Activated naive CD4-positive, alpha-beta T cell treated with anti-CD3 and anti-CD28 coated beads, Interleukin-2, amount 50 U/mL, for 24 hours (primary cell): ENCODE measurements at regions not wholly inside any gene's neighbourhood (a gene's known extent, or its start where the extent isn't known, plus 50 kb on each side); places are given as distances from the start of the nearest gene placed in this dataset.

Experiments
- H3K27ac Mint-ChIP-seq: one replicate; pipeline ENCODE4 v1.8.0; 2021; ENCODE audit warnings: mild to moderate bottlenecking, mixed read lengths
- H3K27me3 Mint-ChIP-seq: one replicate; pipeline ENCODE4 v1.8.0; 2021; ENCODE audit warnings: mixed read lengths
- H3K36me3 Mint-ChIP-seq: one replicate; pipeline ENCODE4 v1.8.0; 2021; ENCODE audit warnings: mixed read lengths
- H3K4me1 Mint-ChIP-seq: one replicate; pipeline ENCODE4 v1.8.0; 2021; ENCODE audit warnings: mixed read lengths
- H3K4me3 Mint-ChIP-seq: one replicate; pipeline ENCODE4 v1.8.0; 2021; ENCODE audit warnings: mild to moderate bottlenecking, mixed read lengths
- H3K9me3 Mint-ChIP-seq: one replicate; pipeline ENCODE4 v1.8.0; 2021; ENCODE audit warnings: mixed read lengths

GRCh38 chr2:194151231-194151630 lies 1505.8 kb upstream of the SLC39A10 start:
- H3K9me3 Mint-ChIP-seq = no peaks in the 10 kb centered on the region

GRCh38 chr2:194135463-194135862 lies 1521.6 kb upstream of the SLC39A10 start:
- H3K27ac Mint-ChIP-seq = no peak overlapping the region
- H3K36me3 Mint-ChIP-seq = no peaks in the 10 kb centered on the region
- H3K27me3 Mint-ChIP-seq = peaks cover 2% of the 10 kb centered on the region
- no peak overlapping the region for H3K4me3 Mint-ChIP-seq
- H3K4me1 Mint-ChIP-seq = no peaks in the 10 kb centered on the region
- no peaks in the 10 kb centered on the region for H3K9me3 Mint-ChIP-seq

More at GRCh38 chr2:194151231-194151630, 1505.8 kb upstream of the SLC39A10 start:
- Mint-ChIP-seq H3K4me3 (no peak overlapping the region), H3K4me1 (no peaks in the 10 kb centered on the region), H3K36me3 (no peaks in the 10 kb centered on the region), H3K27me3 (no peaks in the 10 kb centered on the region), H3K27ac (no peak overlapping the region)

GRCh38 chr2:194128810-194129209 lies 1528.2 kb upstream of the SLC39A10 start:
- no peaks in the 10 kb centered on the region for H3K27me3 Mint-ChIP-seq
- H3K27ac Mint-ChIP-seq = no peak overlapping the region
- peaks cover 7% of the 10 kb centered on the region for H3K9me3 Mint-ChIP-seq
- H3K4me1 Mint-ChIP-seq = no peaks in the 10 kb centered on the region
- H3K36me3 Mint-ChIP-seq = no peaks in the 10 kb centered on the region
- no peak overlapping the region for H3K4me3 Mint-ChIP-seq

GRCh38 chr2:194126418-194126817 lies 1530.6 kb upstream of the SLC39A10 start:
- no peaks in the 10 kb centered on the region for H3K36me3 Mint-ChIP-seq
- no peak overlapping the region for H3K4me3 Mint-ChIP-seq
- peaks cover 7% of the 10 kb centered on the region for H3K9me3 Mint-ChIP-seq
- H3K27me3 Mint-ChIP-seq = no peaks in the 10 kb centered on the region
- no peak overlapping the region for H3K27ac Mint-ChIP-seq
- H3K4me1 Mint-ChIP-seq = no peaks in the 10 kb centered on the region

- Mint-ChIP-seq H3K27ac (no peak overlapping the region), H3K27me3 (peaks cover 2% of the 10 kb centered on the region), H3K4me1 (no peaks in the 10 kb centered on the region), H3K4me3 (no peak overlapping the region), H3K36me3 (no peaks in the 10 kb centered on the region), H3K9me3 (no peaks in the 10 kb centered on the region)
These were observed 1540.2 kb upstream of the SLC39A10 start for GRCh38 chr2:194116861-194117260.

- no peak overlapping the region for H3K27ac Mint-ChIP-seq
These were observed 1551.7 kb upstream of the SLC39A10 start for GRCh38 chr2:194105358-194105757.

GRCh38 chr2:194104687-194105086 lies 1552.3 kb upstream of the SLC39A10 start:
- Mint-ChIP-seq H3K9me3 (no peaks in the 10 kb centered on the region), H3K27ac (no peak overlapping the region), H3K27me3 (no peaks in the 10 kb centered on the region), H3K4me1 (no peaks in the 10 kb centered on the region), H3K36me3 (no peaks in the 10 kb centered on the region), H3K4me3 (no peak overlapping the region)

More at GRCh38 chr2:194105358-194105757, 1551.7 kb upstream of the SLC39A10 start:
- peaks cover 2% of the 10 kb centered on the region for H3K27me3 Mint-ChIP-seq
- no peaks in the 10 kb centered on the region for H3K9me3 Mint-ChIP-seq
- no peak overlapping the region for H3K4me3 Mint-ChIP-seq
- H3K4me1 Mint-ChIP-seq = no peaks in the 10 kb centered on the region
- H3K36me3 Mint-ChIP-seq = no peaks in the 10 kb centered on the region

- no peak overlapping the region for H3K4me3 Mint-ChIP-seq
- H3K27me3 Mint-ChIP-seq = no peaks in the 10 kb centered on the region
- H3K27ac Mint-ChIP-seq = no peak overlapping the region
- no peaks in the 10 kb centered on the region for H3K4me1 Mint-ChIP-seq
- H3K36me3 Mint-ChIP-seq = no peaks in the 10 kb centered on the region
- H3K9me3 Mint-ChIP-seq = no peaks in the 10 kb centered on the region
These were observed 1552.9 kb upstream of the SLC39A10 start for GRCh38 chr2:194103941-194104659.

GRCh38 chr2:194102546-194102945 lies 1554.5 kb upstream of the SLC39A10 start:
- Mint-ChIP-seq H3K27me3 (no peaks in the 10 kb centered on the region), H3K9me3 (no peaks in the 10 kb centered on the region), H3K4me3 (no peak overlapping the region), H3K36me3 (no peaks in the 10 kb centered on the region), H3K4me1 (no peaks in the 10 kb centered on the region), H3K27ac (no peak overlapping the region)

GRCh38 chr2:194100201-194100600 lies 1556.8 kb upstream of the SLC39A10 start:
- H3K36me3 Mint-ChIP-seq = no peaks in the 10 kb centered on the region

GRCh38 chr2:194096402-194096801 lies 1560.6 kb upstream of the SLC39A10 start:
- Mint-ChIP-seq H3K9me3 (no peaks in the 10 kb centered on the region), H3K27me3 (no peaks in the 10 kb centered on the region), H3K4me3 (no peak overlapping the region), H3K36me3 (no peaks in the 10 kb centered on the region), H3K4me1 (no peaks in the 10 kb centered on the region), H3K27ac (no peak overlapping the region)

More at GRCh38 chr2:194100201-194100600, 1556.8 kb upstream of the SLC39A10 start:
- Mint-ChIP-seq H3K4me3 (no peak overlapping the region), H3K4me1 (no peaks in the 10 kb centered on the region), H3K27me3 (no peaks in the 10 kb centered on the region), H3K9me3 (no peaks in the 10 kb centered on the region), H3K27ac (no peak overlapping the region)

- Mint-ChIP-seq H3K4me1 (no peaks in the 10 kb centered on the region), H3K9me3 (no peaks in the 10 kb centered on the region), H3K27me3 (no peaks in the 10 kb centered on the region), H3K27ac (no peak overlapping the region), H3K36me3 (no peaks in the 10 kb centered on the region), H3K4me3 (no peak overlapping the region)
These were observed 1561.7 kb upstream of the SLC39A10 start for GRCh38 chr2:194095359-194095758.

- no peak overlapping the region for H3K4me3 Mint-ChIP-seq
- no peaks in the 10 kb centered on the region for H3K36me3 Mint-ChIP-seq
- H3K9me3 Mint-ChIP-seq = no peaks in the 10 kb centered on the region
- no peak overlapping the region for H3K27ac Mint-ChIP-seq
- no peaks in the 10 kb centered on the region for H3K27me3 Mint-ChIP-seq
- H3K4me1 Mint-ChIP-seq = no peaks in the 10 kb centered on the region
These were observed 1566.6 kb upstream of the SLC39A10 start for GRCh38 chr2:194090251-194090905.

GRCh38 chr2:194087089-194087958 lies 1569.7 kb upstream of the SLC39A10 start:
- H3K4me1 Mint-ChIP-seq = no peaks in the 10 kb centered on the region
- H3K4me3 Mint-ChIP-seq = no peak overlapping the region
- no peaks in the 10 kb centered on the region for H3K27me3 Mint-ChIP-seq
- no peak overlapping the region for H3K27ac Mint-ChIP-seq
- H3K9me3 Mint-ChIP-seq = no peaks in the 10 kb centered on the region
- H3K36me3 Mint-ChIP-seq = no peaks in the 10 kb centered on the region

- H3K9me3 Mint-ChIP-seq = no peaks in the 10 kb centered on the region
- H3K4me3 Mint-ChIP-seq = no peak overlapping the region
- no peaks in the 10 kb centered on the region for H3K36me3 Mint-ChIP-seq
- no peaks in the 10 kb centered on the region for H3K4me1 Mint-ChIP-seq
- H3K27ac Mint-ChIP-seq = no peak overlapping the region
- no peaks in the 10 kb centered on the region for H3K27me3 Mint-ChIP-seq
These were observed 1570.9 kb upstream of the SLC39A10 start for GRCh38 chr2:194086129-194086528.

GRCh38 chr2:194079989-194080388 lies 1577.0 kb upstream of the SLC39A10 start:
- H3K27me3 Mint-ChIP-seq = no peaks in the 10 kb centered on the region
- no peaks in the 10 kb centered on the region for H3K9me3 Mint-ChIP-seq
- H3K27ac Mint-ChIP-seq = no peak overlapping the region
- H3K36me3 Mint-ChIP-seq = no peaks in the 10 kb centered on the region
- no peak overlapping the region for H3K4me3 Mint-ChIP-seq
- H3K4me1 Mint-ChIP-seq = no peaks in the 10 kb centered on the region
